GM12878 (cell line): ENCODE measurements at regions not wholly inside any gene's neighbourhood (a gene's known extent, or its start where the extent isn't known, plus 50 kb on each side); places are given as distances from the start of the nearest gene placed in this dataset.

Source experiments
- ATAC-seq: fragments of 200-7000 bp; cut with Tn5 transposase; 3 replicates; pipeline ENCODE4 v1.9.1; 2020; ENCODE audit warnings: mild to moderate bottlenecking, moderate library complexity
- BruUV-seq: library from RNA; stranded (reverse); fragments of 400-500 nt; replicated peaks from 2 replicates; lab custom pipeline; 2021; lab: Mats Ljungman, UMichigan
- CTCF ChIA-PET: fragments of 300-600 bp; sonication (Branson Sonifier 250); formaldehyde crosslinking; extraction: SDS; loops from one replicate; lab custom pipeline; 2021; ENCODE audit warnings: inconsistent platforms; lab: Yijun Ruan, JAX
- POLR2A ChIA-PET: fragments of 350-600 bp; formaldehyde crosslinking; extraction: SDS; loops from one replicate; lab custom pipeline; 2021; ENCODE audit warnings: inconsistent platforms; lab: Charles Lee
- RAD21 ChIA-PET: fragments of 300-600 bp; sonication (Branson Sonifier 250); formaldehyde crosslinking; loops from one replicate; lab custom pipeline; 2023; ENCODE audit warnings: antibody characterized with exemption; ENCODE audit not compliant: unreplicated experiment; lab: Charles Lee
- SMC1A ChIA-PET: fragments of 300-600 bp; sonication (Branson Sonifier 250); formaldehyde crosslinking; loops from one replicate; lab custom pipeline; 2023; ENCODE audit not compliant: unreplicated experiment, uncharacterized antibody; lab: Charles Lee
- DNase-seq: peaks from one replicate; pipeline ENCODE4 v3.0.0-alpha.2; 2011; ENCODE audit warnings: low read depth, low spot score
- FAIRE-seq: peaks from 3 replicates; lab custom pipeline; 2011; peaks lifted over from hg19 to GRCh38; lab: Jason Lieb, UNC
- H2AFZ ChIP-seq: 2 replicates; pipeline ENCODE4 v1.6.0; 2011; ENCODE audit warnings: low read depth, low read length, control low read depth; ENCODE audit not compliant: control insufficient read depth
- H3K27ac ChIP-seq: 2 replicates; pipeline ENCODE4 v1.5.1; 2011; ENCODE audit warnings: control low read depth; ENCODE audit not compliant: control insufficient read depth, insufficient read depth
- H3K27me3 ChIP-seq, 2 experiments: replicated peaks in 1 of 2; 2 replicates each; pipeline versions ENCODE4 v1.6.0 to v1.6.1; 2011; ENCODE audit warnings: low read length in 1 of 2; ENCODE audit not compliant: control insufficient read depth in 2 of 2, insufficient read depth in 2 of 2
- H3K36me3 ChIP-seq, 2 experiments: 2 replicates each; pipeline ENCODE4 v1.5.1; 2011; ENCODE audit warnings: low read length in 1 of 2; ENCODE audit not compliant: control insufficient read depth in 2 of 2, insufficient read depth in 2 of 2
- H3K4me1 ChIP-seq: 2 replicates; pipeline ENCODE4 v1.6.1; 2011; ENCODE audit warnings: mild to moderate bottlenecking, low read length, moderate library complexity, mixed read lengths; ENCODE audit not compliant: control insufficient read depth, insufficient read depth
- H3K4me2 ChIP-seq: 2 replicates; pipeline ENCODE4 v1.6.0; 2011; ENCODE audit warnings: control low read depth; ENCODE audit not compliant: control insufficient read depth, insufficient read depth
- H3K4me3 ChIP-seq: fragments of 200-600 bp; sonication (generic); 2 replicates; pipeline ENCODE4 v1.5.1; 2016
- H3K79me2 ChIP-seq: 2 replicates; pipeline ENCODE4 v1.6.0; 2011; ENCODE audit warnings: low read length; ENCODE audit not compliant: control insufficient read depth, insufficient read depth
- H3K9ac ChIP-seq: 2 replicates; pipeline ENCODE4 v1.8.0; 2011; ENCODE audit warnings: low read length, control low read depth, mixed read lengths; ENCODE audit not compliant: control insufficient read depth, insufficient read depth
- H3K9me3 ChIP-seq: replicated peaks from 3 replicates; pipeline ENCODE4 v1.5.1; 2011; ENCODE audit warnings: mild to moderate bottlenecking, low read length; ENCODE audit not compliant: control insufficient read depth, insufficient read depth
- H4K20me1 ChIP-seq: 2 replicates; pipeline ENCODE4 v1.6.0; 2011; ENCODE audit not compliant: control insufficient read depth, insufficient read depth
- CBFB ChIP-seq: IDR thresholded peaks from 2 replicates; pipeline ENCODE4 v1.6.1; 2016; ENCODE audit warnings: antibody characterized with exemption, low read depth
- RELB ChIP-seq: fragments of 450-650 bp; IDR thresholded peaks from 2 replicates; pipeline ENCODE4 v1.6.1; 2017; ENCODE audit warnings: low read depth, mild to moderate bottlenecking, moderate library complexity
- SUPT20H ChIP-seq: IDR thresholded peaks from 2 replicates; pipeline ENCODE4 v1.6.1; 2011; ENCODE audit warnings: low read depth, mild to moderate bottlenecking, low read length, moderate library complexity, borderline replicate concordance; ENCODE audit not compliant: control insufficient read depth
- ZNF217 ChIP-seq: fragments of 450-650 bp; IDR thresholded peaks from 2 replicates; pipeline ENCODE4 v1.6.1; 2017; ENCODE audit warnings: antibody characterized with exemption, mild to moderate bottlenecking
- WGBS: methylation state at CpG from one replicate; pipeline ENCODE4 v1.1.6; 2016; ENCODE audit warnings: low lambda C conversion rate; ENCODE audit not compliant: insufficient replicate concordance, insufficient coverage; ENCODE audit errors: missing lambda C conversion rate; 5-methylcytosine and 5-hydroxymethylcytosine counted together
- in situ Hi-C: fragments of 300-500 bp; cut with MboI; formaldehyde crosslinking; loops from 9 replicates; pipeline ENCODE4 v1.14.3; 2018; ENCODE audit warnings: mixed read lengths
- intact Hi-C: fragments of 100-400 bp; cut with micrococcal nuclease; formaldehyde crosslinking; loops from one replicate; pipeline ENCODE4 v1.14.2; 2022; ENCODE audit not compliant: unreplicated experiment
- TF ChIP-seq, protein P1 (sequence below): fragments of 450-650 bp; IDR thresholded peaks from 2 replicates; pipeline ENCODE4 v1.6.1; 2018; ENCODE audit warnings: mild to moderate bottlenecking, low read depth, moderate library complexity; ENCODE audit not compliant: partially characterized antibody

- no peak overlapping the region for H3K27ac ChIP-seq
- no peaks in the 10 kb centered on the region for H3K4me1 ChIP-seq
- no peaks in the 10 kb centered on the region for H4K20me1 ChIP-seq
- H3K4me3 ChIP-seq: no peak overlapping the region
- ChIA-PET SMC1A (no interaction called here), POLR2A (no interaction called here), RAD21 (no interaction called here), CTCF (no interaction called here)
- no peak overlapping the region for H3K9ac ChIP-seq
- WGBS: 22% methylated on average over 7 of the region's 7 CpGs
- no peak overlapping the region for H2AFZ ChIP-seq
- ATAC-seq (no peak), DNase-seq (no peak)
- H3K27me3 ChIP-seq: no peaks in the 10 kb centered on the region
- no peaks in the 10 kb centered on the region for H3K36me3 ChIP-seq
- H3K9me3 ChIP-seq: no peaks in the 10 kb centered on the region; the same call in 2 of the 3 replicates
- in situ Hi-C loops: no loop called here
- H3K79me2 ChIP-seq: no peaks in the 10 kb centered on the region
- intact Hi-C loops: no loop called here
- H3K4me2 ChIP-seq: no peak overlapping the region
- BruUV-seq: no TSS peak
- TF ChIP-seq, protein P1, sequence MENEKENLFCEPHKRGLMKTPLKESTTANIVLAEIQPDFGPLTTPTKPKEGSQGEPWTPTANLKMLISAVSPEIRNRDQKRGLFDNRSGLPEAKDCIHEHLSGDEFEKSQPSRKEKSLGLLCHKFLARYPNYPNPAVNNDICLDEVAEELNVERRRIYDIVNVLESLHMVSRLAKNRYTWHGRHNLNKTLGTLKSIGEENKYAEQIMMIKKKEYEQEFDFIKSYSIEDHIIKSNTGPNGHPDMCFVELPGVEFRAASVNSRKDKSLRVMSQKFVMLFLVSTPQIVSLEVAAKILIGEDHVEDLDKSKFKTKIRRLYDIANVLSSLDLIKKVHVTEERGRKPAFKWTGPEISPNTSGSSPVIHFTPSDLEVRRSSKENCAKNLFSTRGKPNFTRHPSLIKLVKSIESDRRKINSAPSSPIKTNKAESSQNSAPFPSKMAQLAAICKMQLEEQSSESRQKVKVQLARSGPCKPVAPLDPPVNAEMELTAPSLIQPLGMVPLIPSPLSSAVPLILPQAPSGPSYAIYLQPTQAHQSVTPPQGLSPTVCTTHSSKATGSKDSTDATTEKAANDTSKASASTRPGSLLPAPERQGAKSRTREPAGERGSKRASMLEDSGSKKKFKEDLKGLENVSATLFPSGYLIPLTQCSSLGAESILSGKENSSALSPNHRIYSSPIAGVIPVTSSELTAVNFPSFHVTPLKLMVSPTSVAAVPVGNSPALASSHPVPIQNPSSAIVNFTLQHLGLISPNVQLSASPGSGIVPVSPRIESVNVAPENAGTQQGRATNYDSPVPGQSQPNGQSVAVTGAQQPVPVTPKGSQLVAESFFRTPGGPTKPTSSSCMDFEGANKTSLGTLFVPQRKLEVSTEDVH: no peak
- TF ChIP-seq SUPT20H: no peak
- no peak for TF ChIP-seq ZNF217
- TF ChIP-seq RELB: no peak
- no peak for TF ChIP-seq CBFB
- TF ChIP-seq, all 136 proteins: peak for 0
- FAIRE-seq: no peak
These were observed 360.3 kb upstream of the ZNF507 start for GRCh38 chr19:31985001-31985605.
